Right cardiac atrium (tissue), 5 donors: ENCODE measurements at regions not wholly inside any gene's neighbourhood (a gene's known extent, or its start where the extent isn't known, plus 50 kb on each side); places are given as distances from the start of the nearest gene placed in this dataset.
"Not testable (repeated sequence)": the region's sequence is repeated elsewhere in the genome, so short reads cannot be mapped to it uniquely, and the experiment has no call there.

Experiments used
- ATAC-seq, 2 donors: fragments of 200-7000 bp; cut with Tn5 transposase; one replicate each; pipeline versions ENCODE4 v1.8.0 to v1.9.1; 2020; ENCODE audit warnings: moderate library complexity in 2 of 2, mild to moderate bottlenecking in 1 of 2
- DNase-seq, 3 donors: peaks; one replicate each; pipeline ENCODE4 v3.0.0-alpha.2; 2020
- H3K27ac ChIP-seq: one replicate; pipeline ENCODE4 v1.5.1; 2013; ENCODE audit warnings: mild to moderate bottlenecking, low read length, control low read depth, moderate library complexity
- H3K27me3 ChIP-seq: one replicate; pipeline ENCODE4 v1.6.1; 2013; ENCODE audit not compliant: control insufficient read depth, insufficient read depth
- H3K4me1 ChIP-seq: one replicate; pipeline ENCODE4 v1.6.1; 2013; ENCODE audit warnings: low read length; ENCODE audit not compliant: control insufficient read depth, insufficient read depth
- H3K4me3 ChIP-seq: one replicate; pipeline ENCODE4 v1.5.1; 2013; ENCODE audit warnings: low read length, control low read depth
- H3K9me3 ChIP-seq: one replicate; pipeline ENCODE4 v1.6.1; 2013; ENCODE audit warnings: low read length; ENCODE audit not compliant: control insufficient read depth
- WGBS: extraction: QIAGEN DNeasy Blood & Tissue Kit; methylation state at CpG from one replicate; pipeline ENCODE4 v1.1.7; 2013; 5-methylcytosine and 5-hydroxymethylcytosine counted together
- intact Hi-C, 4 donors: fragments of 100-400 bp; cut with DNase I; formaldehyde crosslinking; loops; one replicate each; pipeline versions ENCODE4 v1.11.0 to v1.14.0; 2022 to 2023
- donor health status: healthy with polysubstance abuse.
- donor health status: DM: no; HTN: yes; CAD: no.
- donor health status: DM: no; HTN: no; CAD: no.
- donor health status: DM: no; HTN: yes; CAD: no; lungs with severe emphysema.
- donor health status: DM: yes; HTN: yes; CAD: no.

DNA sequence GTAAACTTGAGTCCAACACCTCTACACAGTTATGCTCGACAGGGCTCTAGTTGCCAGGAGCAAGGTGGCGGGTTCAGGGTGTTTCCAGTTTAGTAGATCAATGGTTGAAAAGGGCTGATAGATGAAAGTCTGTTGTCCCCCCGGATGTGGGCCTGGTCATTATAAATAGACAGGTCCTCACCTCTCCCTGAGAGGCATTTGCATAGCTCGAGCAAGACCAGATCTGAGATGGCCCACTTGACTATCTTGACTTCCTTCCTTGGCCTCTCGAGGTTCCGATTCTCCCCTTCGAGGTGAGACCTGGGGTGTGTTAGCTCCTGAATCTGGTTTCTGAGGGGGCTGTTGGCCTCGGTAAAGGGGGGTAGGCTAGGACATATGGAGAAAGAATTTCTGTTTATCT lies 54.1 kb upstream of the RBMX start:
- H3K27ac ChIP-seq, intact Hi-C loops: not testable (repeated sequence)
- WGBS, result 70% methylated on average over 8 of the region's 8 CpGs

GRCh38 chrX:136933611-136934145 lies 53.2 kb upstream of the RBMX start:
- Histone ChIP-seq H3K9me3 (no peaks in the 10 kb centered on the region), H3K27me3 (no peaks in the 10 kb centered on the region), H3K4me3 (peak overlapping the region; percentile 9), H3K27ac (no peak overlapping the region), H3K4me1 (no peaks in the 10 kb centered on the region)
- intact Hi-C loops, result no loop called here
- WGBS, result 31% methylated on average over 13 of the region's 13 CpGs
- peak; percentile 40 to 42 for ATAC-seq
- DNase-seq, result peak in 1 of 3 donors; percentile 71

More for the DNA sequence above, 54.1 kb upstream of the RBMX start:
- not testable (repeated sequence) for H3K4me1 ChIP-seq, H3K9me3 ChIP-seq, DNase-seq, H3K4me3 ChIP-seq, ATAC-seq, H3K27me3 ChIP-seq

DNA sequence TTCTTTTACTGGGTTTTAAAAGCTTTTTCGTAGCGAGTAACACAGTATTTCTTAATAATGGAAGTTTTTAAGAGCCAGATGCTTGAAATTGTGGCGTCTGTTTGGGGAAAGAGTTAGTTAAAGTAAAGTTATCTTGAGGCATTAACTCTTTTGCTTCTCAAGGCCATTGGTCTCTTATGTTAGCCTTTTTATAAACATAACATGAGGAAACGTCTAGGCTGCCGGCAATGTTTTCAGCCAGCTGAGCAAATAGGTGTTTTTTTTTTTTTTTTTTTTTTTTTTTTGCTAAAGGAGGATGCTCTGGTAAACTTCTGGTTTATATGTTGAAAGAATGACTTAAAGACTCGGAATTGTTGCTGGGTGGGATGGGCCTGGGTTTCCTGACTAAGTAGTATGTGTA lies 51.1 kb upstream of the RBMX start:
- ATAC-seq (no peak), DNase-seq (no peak)
- intact Hi-C loops, result no loop called here
- no peaks in the 10 kb centered on the region for H3K4me1 ChIP-seq
- H3K27me3 ChIP-seq, result no peaks in the 10 kb centered on the region
- no peak overlapping the region for H3K4me3 ChIP-seq
- no peaks in the 10 kb centered on the region for H3K9me3 ChIP-seq
- H3K27ac ChIP-seq, result no peak overlapping the region
- WGBS, result 84% methylated on average over 6 of the region's 6 CpGs
